ENCODE measurements at regions not wholly inside any gene's neighbourhood (a gene's known extent, or its start where the extent isn't known, plus 50 kb on each side); places are given as distances from the start of the nearest gene placed in this dataset.

DNA sequence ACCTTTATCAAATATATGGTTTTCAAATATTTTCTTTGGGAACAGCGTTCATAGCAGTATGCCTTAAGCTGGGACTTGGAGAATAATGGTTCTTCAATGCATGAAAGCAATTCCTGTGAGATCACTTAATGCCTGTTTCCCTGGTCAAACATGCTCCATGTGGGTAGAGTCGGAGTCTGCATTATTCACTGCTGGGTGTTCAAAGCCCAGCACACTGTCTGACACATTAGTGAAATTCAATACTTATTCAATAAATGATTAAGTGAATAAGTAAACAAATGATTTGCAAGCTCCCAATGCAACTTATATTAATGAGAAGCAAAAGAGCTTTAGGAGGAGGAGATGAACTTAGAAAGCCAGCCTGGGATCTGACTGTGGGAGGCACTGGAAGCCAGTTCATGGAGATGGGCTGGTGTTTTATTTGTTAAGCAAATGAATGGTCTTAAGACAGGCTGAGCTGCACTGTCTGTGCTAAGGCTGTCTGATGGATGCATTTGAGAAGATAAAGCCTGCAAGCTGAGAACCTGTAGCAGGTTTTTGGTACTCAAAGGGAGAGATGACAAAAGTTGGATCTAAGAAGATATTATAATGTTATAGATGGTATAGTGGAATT lies 490.8 kb downstream of the MCTP2 start:
- TF ChIP-seq CTCF (conservative IDR thresholded peaks at IDR 0.05 in 1 of 2, IDR thresholded peaks at IDR 0.05 in 1 of 2; ENCODE audit: low read depth in 1 of 2, low read length in 2 of 2) (no peak), EZH2 (IDR thresholded peaks at IDR 0.05; ENCODE audit: low read length, missing control alignments) (no peak)

Data from fibroblast of lung (primary cell).